HUES64 (cell line): ENCODE measurements at regions not wholly inside any gene's neighbourhood (a gene's known extent, or its start where the extent isn't known, plus 50 kb on each side); places are given as distances from the start of the nearest gene placed in this dataset.

ENCODE experiments used
- H3K27ac ChIP-seq: 2 replicates; pipeline ENCODE4 v1.7.0; 2013; ENCODE audit warnings: low read depth, low read length, inconsistent platforms
- H3K27me3 ChIP-seq: 2 replicates; pipeline ENCODE4 v1.6.1; 2013; ENCODE audit warnings: mild to moderate bottlenecking, low read length; ENCODE audit not compliant: insufficient read depth
- H3K36me3 ChIP-seq: 2 replicates; pipeline ENCODE4 v1.6.1; 2013; ENCODE audit warnings: mild to moderate bottlenecking, low read length; ENCODE audit not compliant: insufficient read depth
- H3K4me1 ChIP-seq: 2 replicates; pipeline ENCODE4 v1.6.1; 2013; ENCODE audit warnings: mild to moderate bottlenecking, low read length, moderate library complexity; ENCODE audit not compliant: insufficient read depth
- H3K4me3 ChIP-seq: 2 replicates; pipeline ENCODE4 v1.5.1; 2013; ENCODE audit warnings: mild to moderate bottlenecking, low read length, moderate library complexity
- H3K9ac ChIP-seq: 2 replicates; pipeline ENCODE4 v1.6.1; 2013; ENCODE audit warnings: mild to moderate bottlenecking, low read depth, low read length
- H3K9me3 ChIP-seq: 2 replicates; pipeline ENCODE4 v1.6.1; 2013; ENCODE audit warnings: low read depth, low read length; ENCODE audit not compliant: insufficient read depth
- WGBS: fragments of 150-250, 120-280 bp; methylation state at CpG from one replicate; pipeline ENCODE4 v1.1.7; 2013; ENCODE audit warnings: missing lambda C conversion rate; 5-methylcytosine and 5-hydroxymethylcytosine counted together

GRCh38 chr12:77214136-77214535 lies 148.8 kb upstream of the E2F7 start:
- Histone ChIP-seq H3K36me3 (no peaks in the 10 kb centered on the region), H3K4me1 (peaks cover 5% of the 10 kb centered on the region; the same call in 1 of the 2 replicates), H3K27ac (no peak overlapping the region), H3K9me3 (peaks cover 11% of the 10 kb centered on the region), H3K4me3 (no peak overlapping the region), H3K9ac (no peak overlapping the region), H3K27me3 (no peaks in the 10 kb centered on the region)
- no CpG with 5 or more reads among the region's 1 CpG for WGBS

GRCh38 chr12:77213319-77213718 lies 147.9 kb upstream of the E2F7 start:
- Histone ChIP-seq H3K36me3 (no peaks in the 10 kb centered on the region), H3K4me3 (no peak overlapping the region), H3K27ac (no peak overlapping the region), H3K9me3 (peaks cover 11% of the 10 kb centered on the region), H3K4me1 (peaks cover 5% of the 10 kb centered on the region; the same call in 1 of the 2 replicates), H3K27me3 (no peaks in the 10 kb centered on the region), H3K9ac (no peak overlapping the region)
- WGBS: 95% methylated on average over 5 of the region's 5 CpGs

GRCh38 chr12:77210724-77211123 lies 145.4 kb upstream of the E2F7 start:
- Histone ChIP-seq H3K27ac (no peak overlapping the region), H3K36me3 (no peaks in the 10 kb centered on the region), H3K4me1 (peaks cover 5% of the 10 kb centered on the region; the same call in 1 of the 2 replicates), H3K9me3 (peaks cover 7% of the 10 kb centered on the region; the same call in 1 of the 2 replicates), H3K27me3 (no peaks in the 10 kb centered on the region), H3K4me3 (no peak overlapping the region), H3K9ac (no peak overlapping the region)
- 88% methylated on average over 1 of the region's 1 CpG for WGBS

GRCh38 chr12:77204083-77204482 lies 138.7 kb upstream of the E2F7 start:
- no peaks in the 10 kb centered on the region for H3K4me1 ChIP-seq
- WGBS: 100% methylated on average over 2 of the region's 3 CpGs

GRCh38 chr12:77202457-77203060 lies 137.2 kb upstream of the E2F7 start:
- peaks cover 5% of the 10 kb centered on the region; the same call in 1 of the 2 replicates for H3K9me3 ChIP-seq
- WGBS: 98% methylated on average over 2 of the region's 2 CpGs
- no peaks in the 10 kb centered on the region for H3K4me1 ChIP-seq
- no peak overlapping the region for H3K9ac ChIP-seq
- H3K36me3 ChIP-seq: no peaks in the 10 kb centered on the region
- no peak overlapping the region for H3K27ac ChIP-seq
- no peak overlapping the region for H3K4me3 ChIP-seq
- no peaks in the 10 kb centered on the region for H3K27me3 ChIP-seq

More at GRCh38 chr12:77204083-77204482, 138.7 kb upstream of the E2F7 start:
- Histone ChIP-seq H3K36me3 (no peaks in the 10 kb centered on the region), H3K27ac (no peak overlapping the region), H3K9me3 (no peaks in the 10 kb centered on the region), H3K27me3 (no peaks in the 10 kb centered on the region), H3K4me3 (no peak overlapping the region), H3K9ac (no peak overlapping the region)

- Histone ChIP-seq H3K27me3 (no peaks in the 10 kb centered on the region), H3K4me1 (no peaks in the 10 kb centered on the region), H3K4me3 (no peak overlapping the region), H3K9ac (no peak overlapping the region), H3K9me3 (no peaks in the 10 kb centered on the region), H3K27ac (no peak overlapping the region), H3K36me3 (no peaks in the 10 kb centered on the region)
- 95% methylated on average over 3 of the region's 3 CpGs for WGBS
Measured at GRCh38 chr12:77189901-77190416, 124.6 kb upstream of the E2F7 start.

GRCh38 chr12:77189458-77189857 lies 124.1 kb upstream of the E2F7 start:
- WGBS: 95% methylated on average over 4 of the region's 5 CpGs
- H3K27me3 ChIP-seq: no peaks in the 10 kb centered on the region

GRCh38 chr12:77179515-77179914 lies 114.1 kb upstream of the E2F7 start:
- Histone ChIP-seq H3K4me1 (no peaks in the 10 kb centered on the region), H3K27me3 (no peaks in the 10 kb centered on the region), H3K36me3 (no peaks in the 10 kb centered on the region), H3K9me3 (no peaks in the 10 kb centered on the region), H3K9ac (no peak overlapping the region), H3K4me3 (no peak overlapping the region), H3K27ac (no peak overlapping the region)
- 100% methylated on average over 1 of the region's 1 CpG for WGBS

More at GRCh38 chr12:77189458-77189857, 124.1 kb upstream of the E2F7 start:
- H3K27ac ChIP-seq: no peak overlapping the region
- H3K4me3 ChIP-seq: no peak overlapping the region
- H3K9ac ChIP-seq: no peak overlapping the region
- no peaks in the 10 kb centered on the region for H3K4me1 ChIP-seq
- H3K9me3 ChIP-seq: no peaks in the 10 kb centered on the region
- no peaks in the 10 kb centered on the region for H3K36me3 ChIP-seq

- no peaks in the 10 kb centered on the region for H3K9me3 ChIP-seq
- 94% methylated on average over 2 of the region's 2 CpGs for WGBS
- no peak overlapping the region for H3K9ac ChIP-seq
Measured at GRCh38 chr12:77167801-77168200, 102.4 kb upstream of the E2F7 start.

GRCh38 chr12:77166696-77167095 lies 101.3 kb upstream of the E2F7 start:
- WGBS: 89% methylated on average over 2 of the region's 2 CpGs

More at GRCh38 chr12:77167801-77168200, 102.4 kb upstream of the E2F7 start:
- Histone ChIP-seq H3K27ac (no peak overlapping the region), H3K4me3 (no peak overlapping the region), H3K4me1 (peaks cover 15% of the 10 kb centered on the region; the same call in 1 of the 2 replicates), H3K27me3 (no peaks in the 10 kb centered on the region), H3K36me3 (no peaks in the 10 kb centered on the region)

GRCh38 chr12:77163074-77164038 lies 98.0 kb upstream of the E2F7 start:
- 100% methylated on average over 1 of the region's 3 CpGs for WGBS
- H3K9ac ChIP-seq: no peak overlapping the region
- no peaks in the 10 kb centered on the region for H3K9me3 ChIP-seq
- no peak overlapping the region for H3K4me3 ChIP-seq
- H3K27me3 ChIP-seq: no peaks in the 10 kb centered on the region
- H3K36me3 ChIP-seq: no peaks in the 10 kb centered on the region
- no peak overlapping the region for H3K27ac ChIP-seq
- peaks cover 31% of the 10 kb centered on the region for H3K4me1 ChIP-seq

More at GRCh38 chr12:77166696-77167095, 101.3 kb upstream of the E2F7 start:
- H3K27ac ChIP-seq: no peak overlapping the region
- H3K4me1 ChIP-seq: peaks cover 26% of the 10 kb centered on the region
- H3K9me3 ChIP-seq: no peaks in the 10 kb centered on the region
- no peaks in the 10 kb centered on the region for H3K36me3 ChIP-seq
- no peaks in the 10 kb centered on the region for H3K27me3 ChIP-seq
- H3K9ac ChIP-seq: no peak overlapping the region
- no peak overlapping the region for H3K4me3 ChIP-seq
